Spleen (tissue), 11 donors: ENCODE measurements at regions not wholly inside any gene's neighbourhood (a gene's known extent, or its start where the extent isn't known, plus 50 kb on each side); places are given as distances from the start of the nearest gene placed in this dataset.

Experiments
- DNase-seq: peaks from one replicate; pipeline ENCODE4 v3.0.0-alpha.2; 2020
- H3K27ac ChIP-seq, 8 donors: fragments of 200-600 bp; sonication (generic) in 7 of 8; 1 replicate in 4 of 8; 2 replicates in 4 of 8; pipeline versions ENCODE4 v1.5.0 to v1.8.0; 2016 to 2021; ENCODE audit warnings: inconsistent platforms in 4 of 8, mild to moderate bottlenecking in 4 of 8, moderate library complexity in 1 of 8
- H3K27me3 ChIP-seq, 7 donors: fragments of 200-600 bp; sonication (generic) in 6 of 7; replicated peaks in 1 of 7; 1 replicate in 4 of 7; 2 replicates in 3 of 7; pipeline versions ENCODE4 v1.5.0 to v1.8.0; 2016 to 2021; ENCODE audit warnings: inconsistent platforms in 3 of 7, mild to moderate bottlenecking in 1 of 7
- H3K36me3 ChIP-seq, 6 donors: fragments of 200-600 bp; sonication (generic) in 5 of 6; 1 replicate in 4 of 6; 2 replicates in 2 of 6; pipeline versions ENCODE4 v1.5.0 to v1.8.0; 2016 to 2021; ENCODE audit warnings: inconsistent platforms in 2 of 6
- H3K4me1 ChIP-seq, 6 donors: fragments of 200-600 bp; sonication (generic) in 5 of 6; 1 replicate in 3 of 6; 2 replicates in 3 of 6; pipeline versions ENCODE4 v1.5.0 to v1.8.0; 2016 to 2021; ENCODE audit warnings: inconsistent platforms in 3 of 6
- H3K4me3 ChIP-seq, 8 donors: fragments of 200-600 bp; sonication (generic) in 7 of 8; 1 replicate in 4 of 8; 2 replicates in 4 of 8; pipeline versions ENCODE4 v1.5.0 to v1.8.0; 2016 to 2021; ENCODE audit warnings: inconsistent platforms in 4 of 8, mild to moderate bottlenecking in 4 of 8, moderate library complexity in 2 of 8
- H3K9me3 ChIP-seq, 8 donors: fragments of 200-600 bp; sonication (generic) in 7 of 8; 1 replicate in 4 of 8; 2 replicates in 4 of 8; pipeline versions ENCODE4 v1.5.0 to v1.8.0; 2016 to 2021; ENCODE audit warnings: inconsistent platforms in 4 of 8
- CTCF ChIP-seq, 11 experiments: fragments of 200-600 bp in 7 of 11; fragments of 450-650 bp in 4 of 11; sonication (generic) in 4 of 11; IDR thresholded peaks in 8 of 11; conservative IDR thresholded peaks in 3 of 11; 1 replicate in 7 of 11; 2 replicates in 4 of 11; pipeline versions ENCODE4 v1.4.0 to v1.8.0; 2016 to 2021; ENCODE audit warnings: antibody characterized with exemption in 11 of 11, inconsistent platforms in 4 of 11, mild to moderate bottlenecking in 1 of 11
- POLR2A ChIP-seq, 3 donors: fragments of 450-650 bp; IDR thresholded peaks; one replicate each; pipeline ENCODE4 v1.5.1; 2017; ENCODE audit warnings: antibody characterized with exemption in 3 of 3, mild to moderate bottlenecking in 1 of 3
- POLR2AphosphoS5 ChIP-seq, 3 donors: sonication (generic); formaldehyde crosslinking; IDR thresholded peaks; one replicate each; pipeline ENCODE4 v1.5.1; 2017; ENCODE audit warnings: antibody characterized with exemption in 3 of 3
- WGBS, 5 donors: extraction: QIAGEN DNeasy Blood & Tissue Kit in 3 of 5; methylation state at CpG; one replicate each; pipeline versions ENCODE4 v1.1.5 to v1.1.7; 2013 to 2018; 5-methylcytosine and 5-hydroxymethylcytosine counted together
- intact Hi-C: fragments of 100-400 bp; cut with DNase I; formaldehyde crosslinking; loops from one replicate; pipeline ENCODE4 v1.15.0; 2023; ENCODE audit warnings: low total_unique reads
- donor health status: healthy with polysubstance abuse.
- donor health status: DM: no; HTN: no; CAD: no; lungs with moderate emphysema.
- donor health status: DM: no; HTN: no; CAD: no.
- donor health status: Bipolar disorder and iron deficiency.
- donor health status: healthy.
- donor health status: DM: no; HTN: no; CAD: no.
- donor health status: DM: yes; HTN: yes; CAD: no.

- no peak overlapping the region for H3K27ac ChIP-seq
- no peaks in the 10 kb centered on the region for H3K36me3 ChIP-seq
- no peak for DNase-seq
- WGBS, 5 donors: 64 to 66% (median 65%) methylated on average over 4 to 5 of the region's 5 CpGs
- H3K27me3 ChIP-seq: peaks cover 0 to 12% (median 0%) of the 10 kb centered on the region in 7 donors
- intact Hi-C loops: no loop called here
- H3K9me3 ChIP-seq: no peaks in the 10 kb centered on the region
- no peak for TF ChIP-seq POLR2AphosphoS5 (IDR thresholded peaks at IDR 0.05)
- TF ChIP-seq POLR2A (IDR thresholded peaks at IDR 0.05): no peak
- no peak for TF ChIP-seq CTCF (IDR thresholded peaks at IDR 0.05 in 8 of 11, conservative IDR thresholded peaks at IDR 0.05 in 3 of 11)
- no peaks in the 10 kb centered on the region for H3K4me1 ChIP-seq
- no peak overlapping the region for H3K4me3 ChIP-seq
These were observed 103.6 kb upstream of the DRD2 start for GRCh38 chr11:113578715-113579250.

DNA sequence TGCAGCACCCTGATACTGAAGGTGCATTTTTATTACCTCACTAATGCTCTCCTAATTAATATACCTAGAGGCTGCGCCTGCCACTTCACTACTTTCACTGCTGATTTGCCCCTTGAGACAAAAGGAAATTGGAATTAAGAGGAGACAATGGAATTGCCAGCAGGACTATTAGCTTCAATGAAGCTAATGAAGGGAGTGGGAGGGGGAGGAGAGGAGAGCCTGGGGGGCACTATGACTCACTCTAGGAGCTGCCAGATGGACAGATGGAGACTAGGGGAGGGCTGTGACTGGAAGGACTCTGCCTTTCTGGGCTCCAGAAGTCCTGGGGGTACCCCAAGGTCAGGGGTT is 102.8 kb upstream of the DRD2 start:
- no peaks in the 10 kb centered on the region for H3K9me3 ChIP-seq
- intact Hi-C loops: no loop called here
- no peak overlapping the region for H3K27ac ChIP-seq
- peaks cover 0 to 12% (median 0%) of the 10 kb centered on the region in 7 donors for H3K27me3 ChIP-seq
- DNase-seq: no peak
- H3K4me3 ChIP-seq: no peak overlapping the region
- H3K4me1 ChIP-seq: no peaks in the 10 kb centered on the region
- 58 to 86% (median 66%) methylated on average over 1 of the region's 1 CpG for WGBS, 5 donors
- TF ChIP-seq POLR2AphosphoS5 (IDR thresholded peaks at IDR 0.05): no peak
- no peak for TF ChIP-seq POLR2A (IDR thresholded peaks at IDR 0.05)
- no peak for TF ChIP-seq CTCF (IDR thresholded peaks at IDR 0.05 in 8 of 11, conservative IDR thresholded peaks at IDR 0.05 in 3 of 11)
- no peaks in the 10 kb centered on the region for H3K36me3 ChIP-seq

DNA sequence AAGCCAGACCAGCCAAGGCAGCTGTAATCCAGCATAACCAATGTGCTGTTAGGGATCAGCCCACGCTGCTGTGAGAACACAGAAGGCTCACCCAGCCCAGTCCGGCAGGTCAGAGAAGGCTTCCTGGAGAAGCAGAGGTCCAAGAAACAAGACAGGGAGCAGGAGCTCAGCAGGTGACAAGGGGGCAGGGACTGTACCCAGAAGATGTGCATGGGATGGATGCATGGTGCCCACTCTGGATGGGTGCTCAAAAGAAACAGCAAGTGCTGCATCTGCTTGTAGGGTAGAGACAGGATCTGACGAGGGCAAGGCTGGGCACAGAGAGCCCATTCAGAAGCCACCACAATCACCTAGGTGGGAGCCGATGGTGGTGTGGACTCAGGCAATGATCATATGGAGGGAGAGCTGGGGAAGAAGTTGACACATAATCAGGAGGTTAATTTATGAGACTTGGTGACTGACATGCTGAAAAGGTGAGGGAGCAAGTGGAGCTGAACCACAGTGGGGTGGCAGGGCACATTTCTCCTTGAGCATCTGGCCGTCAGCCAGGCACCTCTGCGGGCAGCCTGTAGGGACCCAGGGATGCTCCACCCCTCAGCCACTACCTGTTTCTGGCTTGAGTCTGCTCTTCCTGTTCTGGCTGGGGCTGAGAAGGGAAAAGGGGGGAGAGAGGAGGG is 102.3 kb upstream of the DRD2 start:
- H3K4me1 ChIP-seq: no peaks in the 10 kb centered on the region
- 45 to 57% (median 51%) methylated on average over 6 of the region's 6 CpGs for WGBS, 5 donors
- DNase-seq: no peak
- H3K9me3 ChIP-seq: no peaks in the 10 kb centered on the region
- H3K4me3 ChIP-seq: no peak overlapping the region
- H3K27me3 ChIP-seq: peaks cover 0 to 12% (median 0%) of the 10 kb centered on the region in 7 donors
- intact Hi-C loops: no loop called here
- no peak for TF ChIP-seq POLR2A (IDR thresholded peaks at IDR 0.05)
- TF ChIP-seq CTCF (IDR thresholded peaks at IDR 0.05 in 8 of 11, conservative IDR thresholded peaks at IDR 0.05 in 3 of 11): no peak
- no peak for TF ChIP-seq POLR2AphosphoS5 (IDR thresholded peaks at IDR 0.05)
- no peaks in the 10 kb centered on the region for H3K36me3 ChIP-seq
- no peak overlapping the region for H3K27ac ChIP-seq

- TF ChIP-seq POLR2AphosphoS5 (IDR thresholded peaks at IDR 0.05): no peak
- no peak for TF ChIP-seq POLR2A (IDR thresholded peaks at IDR 0.05)
- no peak for TF ChIP-seq CTCF (IDR thresholded peaks at IDR 0.05 in 8 of 11, conservative IDR thresholded peaks at IDR 0.05 in 3 of 11)
- Histone ChIP-seq H3K4me3 (no peak overlapping the region), H3K4me1 (no peaks in the 10 kb centered on the region), H3K9me3 (no peaks in the 10 kb centered on the region), H3K27ac (no peak overlapping the region), H3K36me3 (no peaks in the 10 kb centered on the region), H3K27me3 (peaks cover 0 to 12% (median 0%) of the 10 kb centered on the region in 7 donors)
- no peak for DNase-seq
- intact Hi-C loops: no loop called here
- 71 to 85% (median 83%) methylated on average over 2 of the region's 2 CpGs for WGBS, 5 donors
These were observed 99.4 kb upstream of the DRD2 start for GRCh38 chr11:113574586-113574985.
